HUES48 (cell line): ENCODE measurements at regions not wholly inside any gene's neighbourhood (a gene's known extent, or its start where the extent isn't known, plus 50 kb on each side); places are given as distances from the start of the nearest gene placed in this dataset.

Experiments
- H3K27ac ChIP-seq: one replicate; pipeline ENCODE4 v1.7.0; 2013; ENCODE audit warnings: low read depth, low read length, inconsistent platforms
- H3K27me3 ChIP-seq: 2 replicates; pipeline ENCODE4 v1.6.1; 2013; ENCODE audit warnings: mild to moderate bottlenecking, low read length; ENCODE audit not compliant: control insufficient read depth, insufficient read depth
- H3K36me3 ChIP-seq: 2 replicates; pipeline ENCODE4 v1.6.1; 2013; ENCODE audit warnings: low read length; ENCODE audit not compliant: control insufficient read depth, insufficient read depth
- H3K4me1 ChIP-seq: 2 replicates; pipeline ENCODE4 v1.6.1; 2013; ENCODE audit warnings: mild to moderate bottlenecking, low read length; ENCODE audit not compliant: control insufficient read depth, insufficient read depth
- H3K4me3 ChIP-seq: 2 replicates; pipeline ENCODE4 v1.5.1; 2013; ENCODE audit warnings: mild to moderate bottlenecking, low read depth, low read length
- H3K9ac ChIP-seq: 2 replicates; pipeline ENCODE4 v1.6.1; 2013; ENCODE audit warnings: mild to moderate bottlenecking, low read depth, low read length, moderate library complexity
- H3K9me3 ChIP-seq: 2 replicates; pipeline ENCODE4 v1.6.1; 2013; ENCODE audit warnings: low read length; ENCODE audit not compliant: control insufficient read depth, insufficient read depth

DNA sequence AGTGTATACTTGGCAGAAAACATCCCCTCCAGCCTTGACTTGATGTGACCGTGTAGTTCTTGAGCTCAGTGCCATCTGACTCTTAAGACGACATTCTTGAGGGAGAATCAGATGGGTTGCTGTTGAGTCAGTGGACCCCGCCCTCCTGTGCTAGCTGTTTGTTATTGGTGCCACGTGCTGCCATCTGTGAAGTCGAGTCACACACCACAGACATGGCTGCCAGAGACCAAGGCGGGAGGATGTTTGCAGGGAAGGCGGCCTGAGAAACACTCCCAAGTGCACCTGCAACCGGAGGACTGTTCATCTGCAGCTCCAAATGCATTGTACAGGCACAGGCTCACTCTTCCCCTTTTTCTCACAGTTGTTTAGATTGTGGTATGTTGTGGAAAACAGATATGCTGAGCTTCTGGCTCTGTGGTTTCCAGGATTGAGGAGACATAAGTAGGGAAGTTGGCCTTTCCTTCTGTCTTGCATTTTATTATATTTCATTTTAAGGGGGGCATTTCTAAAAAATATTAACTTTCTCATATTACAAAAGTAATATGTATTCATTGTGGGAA lies 345.3 kb upstream of the ZFP64 start:
- Histone ChIP-seq H3K9me3 (no peaks in the 10 kb centered on the region), H3K27me3 (no peaks in the 10 kb centered on the region), H3K27ac (no peak overlapping the region), H3K9ac (no peak overlapping the region), H3K4me1 (no peaks in the 10 kb centered on the region), H3K36me3 (no peaks in the 10 kb centered on the region), H3K4me3 (no peak overlapping the region)

DNA sequence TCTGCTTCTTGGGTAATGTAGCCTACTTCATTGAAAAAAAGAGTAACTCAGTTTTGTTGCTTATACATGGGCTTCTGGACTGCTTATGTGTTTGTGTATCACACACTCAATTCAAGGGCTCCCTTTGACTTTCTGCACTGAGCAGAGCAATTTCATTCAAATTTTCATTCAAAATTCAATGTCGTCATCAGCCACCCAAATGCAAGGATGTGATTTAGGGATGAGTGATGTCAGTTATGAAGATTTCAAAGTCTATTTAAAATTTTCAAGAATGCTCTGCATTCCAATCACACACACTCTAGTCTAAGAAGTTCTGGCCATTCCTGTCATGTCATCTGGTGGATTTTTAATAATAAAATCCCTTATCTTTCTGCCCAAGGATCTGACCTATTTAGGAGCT lies 344.5 kb upstream of the ZFP64 start:
- Histone ChIP-seq H3K36me3 (no peaks in the 10 kb centered on the region), H3K27ac (no peak overlapping the region), H3K27me3 (no peaks in the 10 kb centered on the region), H3K4me1 (no peaks in the 10 kb centered on the region), H3K4me3 (no peak overlapping the region), H3K9ac (no peak overlapping the region), H3K9me3 (no peaks in the 10 kb centered on the region)

DNA sequence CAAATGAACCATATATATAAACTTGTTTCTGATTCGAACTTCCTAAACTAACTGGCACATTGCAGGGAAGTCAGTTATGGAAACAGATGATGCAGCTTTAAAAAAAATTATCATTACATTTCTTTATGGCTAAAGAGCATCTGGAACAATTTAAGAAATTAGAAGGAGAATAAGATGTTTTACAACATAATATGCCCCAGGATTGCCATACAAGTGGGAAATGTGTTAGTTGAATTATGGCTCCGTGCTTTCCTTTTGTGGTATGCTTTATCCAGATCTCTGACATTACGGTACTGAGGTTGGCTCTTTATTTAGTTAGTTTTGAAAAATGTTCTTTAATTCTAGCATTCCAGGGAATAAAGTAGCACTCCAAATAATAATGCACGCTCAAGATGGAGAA lies 343.0 kb upstream of the ZFP64 start:
- Histone ChIP-seq H3K9me3 (no peaks in the 10 kb centered on the region), H3K27me3 (no peaks in the 10 kb centered on the region), H3K27ac (no peak overlapping the region), H3K9ac (no peak overlapping the region), H3K4me3 (no peak overlapping the region), H3K36me3 (no peaks in the 10 kb centered on the region), H3K4me1 (no peaks in the 10 kb centered on the region)

DNA sequence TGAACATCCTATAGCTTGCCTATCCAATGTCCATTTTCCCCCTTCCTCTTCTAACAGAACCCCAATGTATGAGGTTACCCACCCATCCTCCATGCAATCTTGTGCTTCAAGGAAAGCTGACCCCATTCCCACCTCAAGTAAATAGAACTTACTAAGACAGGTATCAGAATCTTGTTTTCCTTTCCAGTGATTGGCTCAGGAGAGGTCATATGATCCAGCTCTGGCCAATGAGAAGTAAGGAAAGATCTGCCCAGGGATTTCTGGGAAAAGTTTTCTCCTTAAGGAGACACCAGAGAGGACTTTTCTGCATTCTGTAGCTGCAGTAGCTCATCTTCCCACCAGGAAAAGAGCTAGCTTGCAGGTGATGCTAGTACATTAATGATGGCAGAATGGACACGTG lies 341.8 kb upstream of the ZFP64 start:
- H3K9me3 ChIP-seq = no peaks in the 10 kb centered on the region
- H3K36me3 ChIP-seq = no peaks in the 10 kb centered on the region
- no peaks in the 10 kb centered on the region for H3K27me3 ChIP-seq
- H3K4me1 ChIP-seq = no peaks in the 10 kb centered on the region
- H3K9ac ChIP-seq = no peak overlapping the region
- H3K4me3 ChIP-seq = no peak overlapping the region
- no peak overlapping the region for H3K27ac ChIP-seq

DNA sequence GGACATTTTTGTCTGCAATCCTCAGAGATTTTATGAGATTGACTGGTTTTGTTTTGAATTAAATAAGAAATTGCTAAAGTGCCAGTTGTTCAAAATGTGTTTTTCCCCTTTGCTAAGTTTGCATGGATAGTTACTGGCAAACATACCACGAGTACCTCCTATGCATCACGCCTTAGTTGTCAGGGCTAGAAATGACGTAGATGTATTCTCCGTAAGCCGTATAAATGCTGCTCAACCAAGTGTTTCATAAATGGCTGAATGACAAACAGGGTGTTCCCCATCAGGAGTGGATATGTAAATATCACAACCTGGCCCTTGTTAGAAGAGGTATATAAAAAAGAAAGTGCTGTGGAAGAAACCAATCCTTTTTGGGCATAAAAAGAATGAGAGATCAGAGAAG lies 341.1 kb upstream of the ZFP64 start:
- no peak overlapping the region for H3K27ac ChIP-seq
- H3K9ac ChIP-seq = no peak overlapping the region
- H3K27me3 ChIP-seq = no peaks in the 10 kb centered on the region
- H3K4me3 ChIP-seq = no peak overlapping the region
- H3K4me1 ChIP-seq = no peaks in the 10 kb centered on the region
- H3K36me3 ChIP-seq = no peaks in the 10 kb centered on the region
- no peaks in the 10 kb centered on the region for H3K9me3 ChIP-seq

DNA sequence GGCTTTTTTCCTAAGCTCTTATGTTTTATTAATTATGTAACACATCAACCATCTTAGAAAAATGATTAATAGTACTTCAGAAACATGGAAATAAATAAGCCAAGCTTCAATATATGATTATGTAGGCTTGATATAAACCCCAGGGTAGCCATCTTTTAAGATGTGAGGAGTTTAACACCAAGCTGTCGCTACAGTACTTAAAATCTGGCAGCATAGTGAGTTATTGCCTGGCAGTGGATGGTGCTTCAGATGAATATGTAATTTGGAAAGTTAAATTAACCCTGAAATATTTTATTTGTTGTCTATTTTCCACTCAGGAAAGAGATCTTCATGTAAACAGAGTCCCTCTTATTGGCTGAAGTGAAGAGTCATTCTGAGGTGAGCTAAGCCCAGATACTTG lies 339.0 kb upstream of the ZFP64 start:
- Histone ChIP-seq H3K27me3 (no peaks in the 10 kb centered on the region), H3K4me1 (no peaks in the 10 kb centered on the region), H3K9ac (no peak overlapping the region), H3K36me3 (no peaks in the 10 kb centered on the region), H3K9me3 (no peaks in the 10 kb centered on the region), H3K27ac (no peak overlapping the region), H3K4me3 (no peak overlapping the region)

DNA sequence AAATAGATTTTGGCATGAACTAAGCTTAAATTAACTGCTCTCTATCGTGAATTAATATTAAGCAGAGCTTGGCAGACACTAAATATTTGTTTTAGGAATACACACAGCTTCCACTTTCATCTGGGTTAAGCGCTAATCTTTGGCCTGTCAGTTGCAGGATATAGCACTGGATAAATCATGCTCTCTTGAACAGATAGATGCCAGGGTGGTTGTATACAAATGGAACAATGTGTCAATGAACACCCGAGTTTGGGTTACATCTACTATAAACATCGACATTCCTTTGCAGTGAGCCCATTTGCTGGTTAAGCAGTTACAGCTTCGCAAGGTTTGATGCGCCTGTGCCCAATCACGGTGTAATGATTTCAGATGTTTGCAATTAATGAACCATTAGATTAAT lies 338.2 kb upstream of the ZFP64 start:
- H3K9ac ChIP-seq = no peak overlapping the region
- no peaks in the 10 kb centered on the region for H3K27me3 ChIP-seq
- H3K27ac ChIP-seq = no peak overlapping the region
- H3K4me3 ChIP-seq = no peak overlapping the region
- H3K4me1 ChIP-seq = no peaks in the 10 kb centered on the region
- no peaks in the 10 kb centered on the region for H3K36me3 ChIP-seq
- no peaks in the 10 kb centered on the region for H3K9me3 ChIP-seq

DNA sequence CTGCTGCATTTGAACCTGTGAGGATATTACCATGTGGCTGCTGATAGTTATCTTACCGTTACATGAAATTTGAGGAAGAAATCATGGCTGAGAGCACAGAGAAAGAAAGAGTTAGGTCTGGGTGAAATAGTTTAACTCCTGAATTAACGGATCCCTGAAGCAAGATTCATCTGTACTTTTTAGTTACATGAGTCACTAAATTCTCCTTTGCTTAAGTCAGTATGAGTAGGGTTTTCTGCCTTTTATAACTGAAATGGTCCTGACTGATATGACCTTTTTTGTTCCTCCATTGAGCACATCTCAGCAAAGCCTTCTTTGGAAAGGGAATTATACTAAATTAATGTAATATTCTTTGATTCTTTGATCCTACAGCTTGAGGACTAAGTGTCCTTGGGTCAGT lies 333.3 kb upstream of the ZFP64 start:
- H3K27ac ChIP-seq = no peak overlapping the region
- no peaks in the 10 kb centered on the region for H3K27me3 ChIP-seq
- no peaks in the 10 kb centered on the region for H3K36me3 ChIP-seq
- H3K4me3 ChIP-seq = no peak overlapping the region
- H3K4me1 ChIP-seq = no peaks in the 10 kb centered on the region
- no peak overlapping the region for H3K9ac ChIP-seq
- no peaks in the 10 kb centered on the region for H3K9me3 ChIP-seq

DNA sequence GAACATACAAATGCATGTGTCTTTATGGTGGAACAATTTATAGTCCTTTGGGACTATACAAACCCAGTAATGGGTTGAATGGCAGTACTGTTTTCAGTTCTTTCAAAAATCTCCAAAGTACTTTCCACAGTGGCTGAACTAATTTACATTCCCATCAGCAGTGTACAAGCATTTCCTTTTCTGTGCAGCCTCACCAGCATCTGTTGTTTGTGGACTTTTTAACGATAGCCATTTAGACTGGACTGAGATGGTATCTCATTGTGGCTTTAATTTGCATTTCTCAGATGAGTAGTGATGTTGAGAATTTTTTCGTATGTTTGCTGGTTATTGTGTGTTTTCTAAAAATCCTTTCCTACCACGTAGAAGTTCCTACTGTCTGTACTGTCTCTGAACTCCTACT lies 327.2 kb upstream of the ZFP64 start:
- H3K9me3 ChIP-seq = 0 out of 2 replicates have a peak, but pooled peaks cover 2% of the 10 kb centered on the region
- H3K36me3 ChIP-seq = no peaks in the 10 kb centered on the region
- no peak overlapping the region for H3K27ac ChIP-seq
- no peak overlapping the region for H3K9ac ChIP-seq
- no peaks in the 10 kb centered on the region for H3K27me3 ChIP-seq
- 0 out of 2 replicates have a peak, but pooled peaks cover 4% of the 10 kb centered on the region for H3K4me1 ChIP-seq
- no peak overlapping the region for H3K4me3 ChIP-seq

DNA sequence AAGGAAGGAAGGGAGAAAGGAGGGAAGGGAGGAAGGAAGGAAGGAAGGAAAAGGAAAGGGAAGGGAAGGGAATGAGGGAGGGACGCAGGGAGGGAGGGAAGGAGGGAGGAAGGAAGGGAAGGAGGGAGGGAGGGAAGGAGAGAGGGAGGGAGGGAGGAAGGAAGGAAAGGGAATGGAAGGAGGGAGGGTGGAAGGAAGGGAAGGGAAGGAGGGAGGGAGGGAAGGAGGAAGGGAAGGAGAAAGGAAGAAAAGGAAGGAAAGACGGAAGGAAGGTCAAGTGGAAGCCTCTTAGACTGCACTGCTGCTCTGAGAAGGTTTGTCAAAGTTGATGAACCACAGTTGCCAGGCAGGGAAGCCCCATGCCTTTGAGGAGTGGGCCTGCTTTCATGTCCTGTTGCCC lies 324.3 kb upstream of the ZFP64 start:
- Histone ChIP-seq H3K4me1 (0 out of 2 replicates have a peak, but pooled peaks cover 4% of the 10 kb centered on the region), H3K36me3 (no peaks in the 10 kb centered on the region), H3K9ac (no peak overlapping the region), H3K27ac (no peak overlapping the region), H3K9me3 (0 out of 2 replicates have a peak, but pooled peaks cover 2% of the 10 kb centered on the region), H3K4me3 (no peak overlapping the region), H3K27me3 (no peaks in the 10 kb centered on the region)

DNA sequence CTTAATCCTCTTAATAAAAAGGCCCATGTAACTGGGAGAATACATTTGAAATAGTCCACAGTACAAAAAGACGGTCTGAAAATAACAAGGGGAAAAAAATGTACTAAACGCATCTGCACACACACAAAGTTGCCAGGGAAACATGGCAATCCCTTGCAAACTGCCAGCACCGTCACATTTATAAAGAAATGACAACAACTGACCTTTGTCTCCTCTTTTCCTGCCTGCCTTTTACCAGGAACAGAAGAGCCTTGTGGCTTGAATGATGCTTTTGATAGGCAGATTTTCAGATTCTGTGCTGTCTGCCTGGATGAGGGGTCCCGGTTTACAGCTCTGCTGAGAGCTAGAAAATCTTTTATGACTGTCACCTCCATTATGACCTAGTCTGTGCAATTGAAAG lies 308.6 kb upstream of the ZFP64 start:
- H3K9ac ChIP-seq = no peak overlapping the region
- H3K27me3 ChIP-seq = no peaks in the 10 kb centered on the region
- no peaks in the 10 kb centered on the region for H3K9me3 ChIP-seq
- peaks cover 30% of the 10 kb centered on the region for H3K4me1 ChIP-seq
- H3K4me3 ChIP-seq = no peak overlapping the region
- no peak overlapping the region for H3K27ac ChIP-seq
- no peaks in the 10 kb centered on the region for H3K36me3 ChIP-seq

DNA sequence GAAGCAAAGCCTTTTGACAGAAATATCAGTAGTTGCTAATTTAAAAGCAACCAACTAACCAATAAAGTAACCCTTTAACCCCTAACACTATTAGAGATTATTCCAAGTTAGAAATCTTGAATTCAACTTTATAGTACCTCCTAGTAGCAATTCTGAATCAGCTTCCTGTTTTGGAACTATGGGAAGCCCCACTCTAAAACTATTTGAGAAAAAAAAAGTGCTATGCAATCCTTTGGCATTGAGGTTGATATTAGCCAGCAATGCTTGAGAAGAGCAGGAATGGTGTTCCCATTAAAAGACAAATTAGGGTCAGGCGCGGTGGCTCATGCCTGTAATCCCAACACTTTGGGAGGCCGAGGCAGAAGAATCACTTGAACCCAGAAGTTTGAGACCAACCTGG lies 306.2 kb upstream of the ZFP64 start:
- Histone ChIP-seq H3K9me3 (no peaks in the 10 kb centered on the region), H3K36me3 (no peaks in the 10 kb centered on the region), H3K27me3 (no peaks in the 10 kb centered on the region), H3K27ac (no peak overlapping the region), H3K9ac (no peak overlapping the region), H3K4me3 (no peak overlapping the region), H3K4me1 (peaks cover 27% of the 10 kb centered on the region)
